HG03103 (cell line): ENCODE measurements at regions not wholly inside any gene's neighbourhood (a gene's known extent, or its start where the extent isn't known, plus 50 kb on each side); places are given as distances from the start of the nearest gene placed in this dataset.

ENCODE experiments used
- ATAC-seq: cut with Tn5 transposase; IDR thresholded peaks from one replicate; pipeline ENCODE4 v1.9.1; 2021; ENCODE audit warnings: low read depth; ENCODE audit not compliant: unreplicated experiment

DNA sequence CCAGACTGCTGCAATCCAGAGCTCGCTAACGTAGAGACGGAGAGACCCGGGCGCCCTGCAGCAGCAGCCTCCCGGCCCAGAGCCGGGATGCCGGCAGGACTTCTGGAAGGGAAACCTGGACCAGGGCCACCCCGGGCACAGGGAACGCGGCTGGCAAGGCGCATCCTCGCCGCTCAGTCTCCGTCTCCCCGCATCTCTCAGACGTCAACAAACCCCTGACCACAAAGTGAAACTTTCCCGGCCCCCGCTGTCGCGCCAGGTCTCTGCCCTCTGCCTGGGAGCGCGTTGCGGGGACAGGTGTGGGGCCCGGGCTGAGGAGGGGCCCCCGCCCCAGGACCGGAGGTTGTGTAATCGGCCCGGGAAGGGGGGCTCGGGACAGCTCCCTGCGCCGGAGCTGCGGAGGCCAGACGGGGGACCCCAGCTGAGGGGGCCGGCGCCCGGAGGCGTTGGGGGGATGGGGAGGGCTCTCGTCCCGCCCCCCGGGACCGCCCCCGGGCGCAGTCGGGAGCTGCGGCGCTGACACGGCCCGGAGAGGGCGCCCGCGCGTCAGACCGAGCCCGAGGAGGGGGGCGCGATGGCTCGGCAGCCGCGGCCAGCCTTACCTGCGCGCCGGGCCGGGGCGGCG, 116.6 kb upstream of the HIVEP3 start:
- peak; percentile 62 for ATAC-seq

DNA sequence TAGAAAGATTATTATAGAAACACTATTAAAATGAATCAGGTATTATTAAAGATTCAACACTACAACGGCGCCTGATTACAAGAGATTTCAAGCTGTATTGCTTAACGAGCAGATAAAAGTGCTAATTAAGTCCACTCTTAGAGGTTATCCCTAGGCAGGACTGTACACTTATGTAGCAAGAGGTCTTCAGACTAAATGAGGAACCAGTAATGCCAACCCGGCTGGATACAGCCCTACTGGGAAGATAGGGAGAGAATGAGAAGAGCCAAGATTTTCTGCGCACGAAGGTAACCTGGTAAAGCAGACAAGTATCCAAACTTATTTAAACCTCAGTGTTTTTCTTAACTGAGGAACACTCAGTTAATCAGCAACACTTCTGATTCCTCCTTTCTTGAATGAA, 115.7 kb upstream of the HIVEP3 start:
- ATAC-seq = no peak

DNA sequence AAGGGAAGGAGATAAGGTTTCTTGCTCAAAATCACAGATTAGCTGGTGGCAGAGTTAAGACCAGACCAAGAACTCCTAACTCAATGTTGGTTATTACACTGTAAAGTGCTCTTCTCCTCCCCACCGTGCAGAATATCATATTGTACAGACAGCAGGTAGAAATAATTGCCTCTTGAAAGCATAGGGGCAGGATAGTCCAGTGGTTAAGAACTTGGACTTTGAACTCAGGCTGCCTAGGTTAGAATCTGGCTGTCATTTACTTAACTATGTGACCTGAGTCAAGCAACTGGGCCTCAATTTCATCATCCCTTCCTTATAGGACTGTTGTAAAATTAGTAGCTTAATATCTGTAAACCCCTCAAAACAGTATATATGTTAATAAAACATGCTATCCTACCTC, 114.9 kb upstream of the HIVEP3 start:
- ATAC-seq = no peak

DNA sequence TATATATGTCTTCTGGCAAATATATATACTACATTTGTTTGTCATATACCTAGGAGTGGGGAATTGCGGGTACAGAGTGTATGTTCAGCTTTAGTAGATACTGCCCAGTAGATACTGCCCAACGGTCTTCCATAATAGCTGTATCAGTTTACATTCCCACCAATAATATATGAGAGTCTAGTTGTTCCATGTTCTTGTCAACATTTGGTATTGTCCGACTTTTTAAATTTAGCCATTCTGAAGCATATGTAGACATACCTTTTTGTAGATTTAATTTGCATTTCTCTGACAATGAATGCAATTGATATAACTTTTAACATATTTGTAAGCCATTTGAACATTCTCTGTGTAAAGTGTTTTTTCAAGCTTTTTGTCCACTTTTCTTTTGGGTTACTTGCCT, 99.0 kb upstream of the HIVEP3 start:
- ATAC-seq = no peak

DNA sequence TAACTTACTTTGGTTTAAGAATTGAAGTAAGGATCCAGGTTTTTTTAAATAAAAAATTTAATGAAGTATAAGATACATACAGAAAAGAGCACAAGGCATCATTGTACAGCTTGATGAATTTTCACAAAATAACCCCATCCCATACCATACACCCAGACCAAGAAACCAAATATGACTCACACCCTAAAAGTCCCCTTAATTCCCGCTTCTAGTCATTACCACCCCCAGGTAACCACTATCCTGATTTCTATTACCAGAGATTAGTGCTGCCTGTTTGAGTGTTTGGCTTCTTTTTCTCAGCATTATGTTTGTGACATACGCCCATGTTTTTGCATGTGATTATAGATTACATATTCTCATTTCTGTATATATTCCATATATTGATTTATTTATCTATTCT, 98.5 kb upstream of the HIVEP3 start:
- ATAC-seq = no peak

DNA sequence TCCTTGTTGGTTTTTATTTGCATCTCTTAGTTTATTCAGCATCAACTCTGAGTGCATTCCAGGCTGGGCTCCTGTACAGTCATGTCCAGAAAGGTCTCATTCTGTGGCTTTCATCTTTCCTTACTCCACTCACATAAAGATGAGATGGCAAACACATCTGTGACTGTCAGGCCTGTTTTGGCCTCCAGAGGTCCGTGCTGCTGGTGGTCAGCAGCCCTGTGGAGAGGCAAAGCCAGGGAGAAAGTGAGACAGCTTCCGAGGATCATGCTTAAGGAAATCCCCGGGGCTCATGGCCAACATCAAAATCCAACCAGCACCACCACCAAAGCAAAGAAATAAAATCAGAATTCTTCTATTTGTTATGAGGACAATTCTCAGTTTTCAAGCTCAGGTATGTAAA, 96.1 kb upstream of the HIVEP3 start:
- ATAC-seq = no peak

DNA sequence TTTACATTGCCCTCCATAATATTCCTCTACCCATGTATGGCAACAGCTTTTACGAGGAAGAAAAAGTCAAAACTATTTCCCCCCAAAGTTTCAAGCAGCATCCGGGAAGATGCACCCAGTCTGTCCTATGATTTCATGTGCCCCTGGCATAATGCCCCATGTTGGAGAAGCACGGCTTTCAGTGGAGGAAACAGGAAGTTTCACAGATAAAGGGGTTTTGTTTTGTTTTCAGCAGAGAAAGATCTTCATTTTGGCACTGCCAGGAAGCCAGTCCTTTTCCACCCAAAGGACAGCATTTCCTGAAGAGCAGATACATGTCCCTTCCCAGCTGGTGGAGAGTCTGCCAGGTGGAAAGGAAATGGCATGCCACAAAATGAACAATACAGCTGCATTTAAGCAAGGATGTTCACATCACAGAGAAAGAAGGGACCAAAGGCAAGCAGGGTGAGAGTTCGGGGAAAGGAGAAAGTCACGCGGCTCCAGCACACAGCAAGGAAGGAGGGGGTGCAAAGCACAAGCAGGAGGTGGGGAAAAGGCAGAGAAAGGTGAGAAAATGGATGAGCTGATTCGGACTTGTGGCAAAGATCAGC, 95.3 kb upstream of the HIVEP3 start:
- ATAC-seq = no peak

DNA sequence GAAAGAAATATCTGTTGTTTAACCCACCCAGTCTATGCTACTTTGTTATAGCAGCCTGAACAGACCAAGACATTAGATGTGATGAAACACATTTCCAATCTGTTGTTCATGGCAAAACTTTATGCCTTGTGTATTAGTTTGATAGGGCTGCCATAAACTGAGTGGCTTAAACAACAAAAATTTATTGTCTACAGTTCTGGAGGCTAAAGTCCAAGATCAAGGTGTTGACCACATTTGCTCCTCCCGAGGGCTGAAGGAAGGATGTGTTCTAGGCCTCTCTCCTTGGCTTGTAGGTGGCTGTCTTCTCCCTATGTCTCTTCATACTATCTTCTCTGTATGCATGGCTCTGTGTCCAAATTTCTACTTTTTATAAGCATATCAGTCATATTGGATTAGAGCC, 94.1 kb upstream of the HIVEP3 start:
- ATAC-seq = no peak

DNA sequence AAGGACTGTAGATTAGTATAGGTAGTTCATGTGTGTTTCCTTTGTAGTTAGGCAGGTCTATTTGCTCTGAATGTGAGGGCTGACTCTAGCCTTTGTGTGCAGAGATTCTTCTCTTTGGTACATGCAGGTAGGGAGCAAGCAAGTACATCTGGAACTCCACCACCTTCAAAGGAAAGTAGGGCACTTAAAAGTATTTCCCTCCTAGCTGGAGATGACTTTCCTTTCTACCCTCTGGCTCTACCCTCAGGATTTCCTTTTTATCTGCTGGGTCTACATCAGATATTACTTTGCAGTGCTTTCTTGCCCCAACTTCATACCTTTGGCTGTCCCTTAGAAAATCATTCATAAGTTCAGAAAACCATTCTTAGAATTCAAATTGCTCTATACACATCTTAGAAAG, 91.7 kb upstream of the HIVEP3 start:
- ATAC-seq = no peak

DNA sequence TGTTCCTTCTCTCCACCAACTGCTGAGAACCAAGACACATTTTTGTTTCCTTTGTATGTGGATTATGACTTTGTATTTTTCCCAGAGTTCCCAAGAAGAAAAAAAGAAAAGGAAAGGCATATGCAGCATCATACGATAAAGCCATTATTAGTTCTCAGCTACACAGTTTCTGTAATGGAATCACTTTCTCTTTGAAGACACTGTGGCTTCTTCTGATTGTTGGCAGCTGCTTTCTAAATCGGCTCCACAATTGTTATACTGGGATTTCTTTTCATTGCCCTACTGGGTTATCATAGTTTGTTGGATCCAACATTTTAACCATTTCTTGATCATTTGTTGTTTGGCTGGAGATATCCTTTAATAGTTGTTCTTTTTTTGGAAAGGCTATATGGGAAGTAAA, 89.5 kb upstream of the HIVEP3 start:
- no peak for ATAC-seq

DNA sequence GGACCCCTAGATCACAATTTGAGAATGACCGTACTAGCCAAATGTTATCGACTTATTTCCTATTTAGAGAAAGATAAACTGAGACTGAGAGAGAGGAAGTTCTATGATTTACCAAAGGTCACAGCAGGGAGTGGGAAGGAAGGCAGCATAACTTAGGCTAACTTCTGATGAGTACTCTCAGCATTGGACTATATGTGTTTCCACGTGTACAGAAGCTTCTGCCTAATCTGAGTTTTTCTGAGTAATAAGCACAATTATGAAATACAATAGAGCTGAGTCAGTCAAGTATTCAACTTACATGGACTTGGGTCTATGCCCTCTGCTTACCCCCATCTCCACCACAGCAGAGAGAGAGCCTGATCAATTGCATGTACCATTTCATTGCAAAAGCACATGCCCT, 88.1 kb upstream of the HIVEP3 start:
- ATAC-seq = no peak

DNA sequence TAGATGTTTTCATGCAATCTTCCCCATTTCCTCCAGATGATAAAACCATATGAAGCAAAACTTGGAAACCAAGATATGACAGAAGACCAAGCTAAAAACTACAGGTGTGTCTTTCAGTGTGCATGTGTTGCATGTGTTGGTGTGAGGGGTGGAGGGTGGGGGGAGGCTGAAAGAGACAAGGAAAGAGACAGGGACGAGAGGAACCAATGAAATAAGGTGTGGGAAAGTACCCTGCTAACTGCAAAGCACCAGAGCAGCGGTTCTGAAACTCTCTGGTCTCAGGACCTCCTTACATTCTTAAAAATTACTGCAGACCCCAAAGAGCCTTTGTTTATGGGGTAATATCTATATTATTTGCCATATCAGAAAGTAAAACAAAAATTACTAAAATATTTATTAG, 87.4 kb upstream of the HIVEP3 start:
- ATAC-seq = no peak

DNA sequence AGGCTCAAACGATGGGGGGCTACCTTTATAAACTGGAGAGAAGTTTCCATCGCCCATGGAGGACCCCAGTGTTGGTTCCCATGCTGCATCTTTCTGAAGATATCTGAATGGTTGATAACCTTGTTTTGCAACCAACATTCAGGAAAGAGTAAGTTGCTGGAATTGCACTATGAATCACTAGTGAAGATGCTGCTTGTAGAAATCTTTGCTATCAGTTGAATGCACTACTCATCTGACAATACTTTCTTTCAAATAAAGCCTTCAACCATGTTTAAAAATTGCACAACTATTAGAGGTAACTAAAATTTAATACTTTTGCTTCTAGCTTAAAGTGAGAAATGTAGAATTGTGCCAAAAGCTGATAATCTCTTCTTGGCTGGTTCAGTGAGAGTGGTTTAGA, 86.8 kb upstream of the HIVEP3 start:
- no peak for ATAC-seq

DNA sequence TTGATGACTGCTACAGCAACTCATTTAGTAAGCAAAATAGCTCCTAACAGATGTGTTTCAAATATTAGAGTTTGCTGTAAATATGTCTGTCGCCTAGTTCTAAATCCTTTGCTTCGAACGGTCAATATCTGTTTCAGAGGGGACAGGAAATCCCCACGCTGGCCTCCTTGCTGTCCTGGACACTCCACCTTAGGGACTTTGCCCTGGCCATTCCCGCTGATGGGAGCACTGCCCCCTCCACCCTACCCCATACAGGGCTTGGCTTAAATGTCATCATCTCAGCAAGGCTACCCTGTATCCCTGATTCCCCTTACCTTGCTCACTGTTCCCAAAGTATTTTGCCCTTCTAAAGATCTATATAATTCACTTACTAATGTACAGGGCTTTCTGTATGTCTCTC, 86.1 kb upstream of the HIVEP3 start:
- ATAC-seq = no peak

DNA sequence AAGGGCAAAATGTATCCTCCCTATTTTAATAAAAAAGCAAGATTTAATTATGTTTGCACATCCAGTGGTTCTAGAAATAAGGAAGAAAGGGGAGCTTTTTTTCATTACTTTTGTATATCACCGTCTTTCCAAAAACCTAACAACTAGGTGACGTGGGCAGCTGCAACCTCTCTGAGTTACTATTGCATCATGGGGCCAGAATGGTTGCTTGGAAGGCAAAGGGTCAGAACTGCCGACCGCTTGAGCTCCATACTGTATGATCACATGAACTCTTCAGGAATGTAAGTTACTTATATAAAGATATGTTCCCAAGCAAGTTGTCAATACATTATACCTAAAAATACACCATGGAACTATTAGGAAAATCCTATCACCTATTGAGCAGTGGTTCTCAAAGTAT, 85.6 kb upstream of the HIVEP3 start:
- no peak for ATAC-seq

DNA sequence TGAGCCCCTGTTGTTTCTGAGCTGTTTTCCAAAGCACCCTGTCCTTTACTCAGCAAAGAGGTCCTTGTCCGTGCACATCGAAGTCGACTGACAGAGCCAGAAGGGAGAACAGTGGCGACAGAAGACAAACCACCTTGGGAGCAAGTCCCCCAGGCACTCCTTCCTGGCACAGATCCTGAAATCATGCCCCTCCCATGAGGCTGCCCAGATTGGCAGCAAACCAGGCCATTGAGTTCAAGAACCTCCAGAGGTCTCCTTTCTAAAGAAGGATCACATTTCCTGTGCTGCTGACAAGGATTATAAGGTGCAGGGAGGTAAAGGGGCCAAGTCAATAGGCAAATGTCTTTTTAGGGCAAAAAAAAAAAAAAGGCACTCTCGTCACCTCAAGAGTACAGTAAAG, 84.7 kb upstream of the HIVEP3 start:
- no peak for ATAC-seq

DNA sequence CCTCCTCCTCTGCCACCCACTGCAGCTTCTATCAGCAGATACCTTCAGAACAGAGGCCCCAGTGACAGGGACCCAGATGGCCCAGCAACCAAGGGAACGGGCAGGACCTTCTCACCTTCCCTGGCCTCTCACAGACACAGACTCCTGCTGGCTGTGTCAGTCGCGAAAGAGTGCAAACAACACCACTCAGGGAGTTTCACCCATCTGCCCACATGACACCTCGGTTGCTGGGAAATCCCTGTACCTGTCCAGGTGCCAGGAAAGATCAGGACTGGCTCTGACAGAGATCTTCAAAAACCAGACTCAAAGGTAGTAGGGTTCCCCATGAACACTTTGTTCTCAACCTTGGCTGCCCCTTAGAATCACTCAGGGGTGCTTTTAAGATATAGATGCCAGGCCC, 83.5 kb upstream of the HIVEP3 start:
- ATAC-seq = no peak

DNA sequence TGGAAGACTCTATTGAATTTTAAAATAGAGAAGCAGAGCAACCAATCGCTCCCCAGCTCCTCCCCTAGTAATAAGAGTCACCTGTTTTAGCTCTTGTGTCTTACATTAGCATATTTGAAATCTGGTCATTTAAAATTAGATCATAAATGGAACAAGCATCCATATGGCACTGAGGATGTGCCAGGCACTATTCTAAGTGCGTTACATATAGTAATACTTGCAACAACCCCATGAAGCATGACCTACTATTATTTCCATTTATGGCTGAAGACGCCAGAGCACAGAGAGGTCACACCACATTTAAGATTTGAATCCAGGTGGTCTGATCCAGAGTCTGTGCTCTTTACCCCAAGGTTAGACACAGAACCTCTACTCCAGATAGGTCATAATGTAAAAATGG, 82.0 kb upstream of the HIVEP3 start:
- ATAC-seq = no peak

DNA sequence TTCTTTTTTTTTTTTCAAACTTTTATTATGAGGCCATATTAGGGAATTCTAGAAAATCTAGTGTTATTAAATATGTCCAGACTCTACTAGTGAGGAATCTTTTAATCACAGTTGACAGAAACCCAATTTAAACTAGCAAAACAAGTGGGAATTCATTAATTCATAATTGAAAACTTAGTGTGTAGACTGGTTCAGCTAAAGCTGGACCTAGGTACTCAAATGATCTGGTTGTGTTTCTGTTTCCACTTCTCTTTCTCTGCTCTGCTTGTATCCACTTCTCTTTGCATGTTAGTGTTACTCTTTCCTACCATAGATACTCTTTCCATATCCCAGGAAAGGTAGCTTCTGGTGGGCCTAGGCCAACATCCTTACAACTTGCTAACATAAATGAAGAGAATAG, 81.2 kb upstream of the HIVEP3 start:
- ATAC-seq = no peak

DNA sequence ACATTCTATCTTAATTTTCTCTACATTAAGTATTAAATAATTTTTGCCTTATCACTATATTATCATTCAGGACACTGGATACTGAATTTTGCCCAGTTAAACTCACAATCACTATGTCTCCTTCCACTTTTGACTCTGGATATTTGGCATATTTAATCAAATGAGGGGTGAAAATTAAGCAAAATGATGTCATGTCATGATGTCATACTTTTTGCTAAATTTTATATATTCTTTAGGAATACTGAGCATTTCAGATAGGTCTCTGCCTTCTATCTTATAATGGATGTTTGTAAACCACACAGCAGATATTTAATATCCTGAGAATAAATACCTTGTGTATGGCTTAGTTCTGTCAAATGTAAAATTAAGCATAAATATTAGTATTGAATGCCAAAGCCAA, 79.5 kb upstream of the HIVEP3 start:
- no peak for ATAC-seq

DNA sequence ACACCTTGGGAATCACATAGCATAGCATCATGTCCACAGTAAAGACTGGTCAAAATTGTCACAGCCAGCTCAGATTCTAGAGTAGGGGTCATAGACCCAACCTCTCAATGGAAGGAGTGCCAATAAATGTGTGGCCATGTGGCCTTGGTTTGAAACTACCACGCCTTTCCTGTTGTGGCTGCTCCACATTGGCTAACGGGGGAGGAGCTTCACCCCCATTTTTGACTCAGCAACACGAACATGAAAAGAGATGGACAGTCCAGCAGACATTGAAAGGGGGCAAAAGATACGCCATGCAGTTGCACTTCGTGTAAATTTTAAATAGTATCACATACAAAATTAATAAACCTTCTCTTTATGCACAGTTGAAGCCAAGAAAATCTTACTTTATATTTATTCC, 78.4 kb upstream of the HIVEP3 start:
- no peak for ATAC-seq

DNA sequence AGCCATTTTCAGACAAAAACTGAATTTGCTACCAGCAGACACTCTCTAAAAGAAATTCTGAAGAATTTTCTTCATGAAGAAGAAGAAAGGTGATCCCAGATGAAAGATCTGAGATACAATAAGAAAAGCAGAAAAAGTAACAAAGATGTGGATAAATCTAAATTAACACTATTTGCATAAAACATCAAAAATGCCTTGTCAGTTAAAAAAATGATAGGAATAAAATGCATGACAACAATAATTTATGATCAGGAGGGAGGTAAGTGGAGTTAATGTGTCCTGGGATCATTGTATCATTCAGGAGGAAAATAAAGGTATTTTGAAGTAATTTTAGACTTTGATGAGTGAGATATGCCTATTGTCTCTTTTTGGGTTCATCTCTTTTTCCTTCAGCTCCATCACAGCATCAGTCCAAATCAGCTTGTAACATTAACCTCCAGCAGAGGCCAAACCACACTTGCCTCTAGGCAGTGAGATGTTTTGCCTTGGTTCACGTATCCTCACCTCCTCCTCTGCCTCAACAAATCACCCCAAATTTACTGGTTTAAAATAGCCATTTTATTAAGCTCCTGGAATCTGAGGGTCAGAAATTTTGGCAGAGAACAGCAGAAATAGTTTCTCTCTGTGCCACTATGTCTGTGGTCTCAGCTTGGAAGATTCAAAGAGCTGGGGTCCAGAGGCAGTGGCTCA, 76.9 kb upstream of the HIVEP3 start:
- ATAC-seq = no peak
